ENCODE measurements at regions not wholly inside any gene's neighbourhood (a gene's known extent, or its start where the extent isn't known, plus 50 kb on each side); places are given as distances from the start of the nearest gene placed in this dataset.
"Not testable (repeated sequence)": the region's sequence is repeated elsewhere in the genome, so short reads cannot be mapped to it uniquely, and the experiment has no call there.

DNA sequence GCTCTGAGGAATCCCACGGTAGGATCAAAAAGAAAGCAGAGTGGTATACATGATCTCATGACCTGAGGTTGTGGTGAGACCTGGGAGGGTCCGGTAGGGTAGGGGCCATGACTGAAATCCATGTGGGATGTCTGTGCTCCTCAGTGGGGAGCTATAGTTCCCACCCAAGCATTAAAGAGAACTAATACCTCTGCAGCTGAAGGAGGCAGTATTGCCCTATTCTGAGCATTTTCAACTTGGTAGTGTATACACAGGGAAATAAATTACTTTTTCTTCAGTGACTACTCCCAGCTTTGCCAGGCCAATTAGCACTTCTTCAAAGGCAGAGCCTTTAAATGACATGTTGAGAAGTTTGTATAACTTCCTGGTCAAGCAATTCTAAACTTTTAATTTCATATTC, 613.8 kb downstream of the KCNH5 start:
- DNase-seq: no peak

- DNase-seq: no peak
Measured at GRCh38 chr14:62432955-62433354, 612.3 kb downstream of the KCNH5 start.

- no peak for DNase-seq
Measured at GRCh38 chr14:62436261-62436660, 609.0 kb downstream of the KCNH5 start.

- no peak for DNase-seq
Measured at GRCh38 chr14:62439210-62439609, 606.0 kb downstream of the KCNH5 start.

GRCh38 chr14:62443796-62444195, 601.5 kb downstream of the KCNH5 start:
- no peak for DNase-seq

- DNase-seq: no peak
Measured at GRCh38 chr14:62445570-62445969, 599.7 kb downstream of the KCNH5 start.

- DNase-seq: no peak
Measured at GRCh38 chr14:62451221-62451620, 594.0 kb downstream of the KCNH5 start.

DNA sequence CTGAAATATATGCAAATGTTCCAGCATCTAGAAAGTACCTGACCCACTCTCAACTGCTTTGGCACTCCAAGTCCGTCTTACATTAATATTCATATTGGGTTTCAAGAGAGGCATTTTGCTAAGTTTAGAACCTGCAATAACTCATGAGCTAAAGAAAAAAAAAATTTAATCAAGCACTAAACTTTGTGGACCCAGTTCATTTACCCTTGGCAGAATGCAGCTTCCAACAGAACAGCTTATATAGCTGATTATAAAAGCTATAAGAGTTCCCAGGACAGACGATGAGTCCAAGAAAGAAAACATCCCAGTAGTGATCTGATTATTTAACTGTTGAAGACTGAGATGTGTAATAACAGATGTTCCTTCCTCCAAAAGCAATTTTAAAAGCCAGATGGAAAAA, 592.0 kb downstream of the KCNH5 start:
- DNase-seq: no peak

DNA sequence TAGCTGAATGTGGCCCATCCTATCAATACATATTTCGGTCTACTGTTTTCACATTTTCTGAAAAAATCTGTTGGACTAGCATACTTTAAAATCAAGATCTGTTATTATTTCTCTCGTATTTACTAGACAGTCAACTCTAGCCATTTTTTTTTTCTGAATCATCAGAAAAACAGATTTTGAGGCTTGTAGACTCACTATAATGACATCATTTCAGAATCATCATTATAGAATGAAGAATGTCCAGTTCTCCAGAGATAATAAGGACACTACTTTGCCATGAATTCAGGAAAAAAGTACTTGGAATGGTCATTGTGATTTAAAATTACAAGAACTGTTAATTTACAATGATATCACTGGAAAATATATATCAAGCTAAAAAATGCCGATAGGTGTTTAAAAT, 589.8 kb downstream of the KCNH5 start:
- no peak for DNase-seq

DNA sequence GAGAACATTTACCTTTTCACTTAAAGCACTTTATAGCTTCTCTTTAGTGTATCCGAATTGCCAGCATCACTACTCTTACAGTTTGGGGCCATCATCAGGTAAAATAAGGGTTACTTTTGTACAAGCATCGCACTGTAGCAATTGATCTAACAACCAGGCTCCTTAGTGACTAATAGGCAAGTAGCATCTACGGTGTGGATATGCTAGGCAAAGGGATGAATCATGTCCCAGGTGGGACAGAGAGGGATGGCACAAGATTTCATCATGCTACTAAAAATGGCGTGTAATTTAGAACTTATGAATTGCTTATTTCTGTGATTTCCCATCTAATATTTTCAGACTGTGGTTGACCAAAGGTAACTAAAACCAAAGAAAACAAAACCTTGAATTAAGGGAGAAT, 582.3 kb downstream of the KCNH5 start:
- no peak for DNase-seq

DNA sequence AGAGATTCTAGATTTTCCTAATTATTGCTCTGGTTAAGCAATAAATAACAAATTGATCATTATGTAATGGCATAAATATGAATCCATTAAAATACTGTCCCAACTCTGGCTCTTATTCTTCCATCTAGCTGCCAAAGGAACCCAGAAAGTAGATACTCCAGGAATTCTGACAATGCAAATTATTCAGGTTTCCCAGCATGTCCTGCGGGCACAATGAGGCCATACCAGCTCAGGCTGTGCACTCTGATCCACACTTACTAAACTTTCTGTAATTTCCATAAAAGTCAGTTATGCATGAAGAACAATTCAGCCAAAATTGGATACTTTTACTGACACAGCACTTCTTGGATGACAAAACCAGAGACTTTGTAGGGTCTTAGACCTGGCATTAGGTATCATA, 576.3 kb downstream of the KCNH5 start:
- no peak for DNase-seq

GRCh38 chr14:62470935-62471334, 574.3 kb downstream of the KCNH5 start:
- no peak for DNase-seq

DNA sequence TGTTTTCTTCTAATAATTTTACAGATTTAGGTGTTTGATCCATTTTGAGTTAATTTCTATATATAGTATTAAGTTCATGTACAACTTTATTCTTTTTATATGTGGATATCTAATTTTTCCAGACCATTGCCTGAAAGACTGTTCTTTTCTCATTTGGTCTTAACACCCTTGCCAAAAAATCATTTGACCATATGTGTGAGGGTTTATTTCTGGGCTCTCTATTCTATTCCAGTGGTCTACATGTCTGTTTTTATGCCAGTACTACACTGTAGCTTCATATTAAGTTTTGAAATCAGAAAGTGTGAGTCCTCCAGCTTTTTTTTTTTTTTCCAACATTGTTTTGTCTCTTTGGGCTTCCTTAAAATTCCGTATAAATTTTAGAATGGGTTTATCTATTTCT, 554.1 kb downstream of the KCNH5 start:
- DNase-seq: no peak

DNA sequence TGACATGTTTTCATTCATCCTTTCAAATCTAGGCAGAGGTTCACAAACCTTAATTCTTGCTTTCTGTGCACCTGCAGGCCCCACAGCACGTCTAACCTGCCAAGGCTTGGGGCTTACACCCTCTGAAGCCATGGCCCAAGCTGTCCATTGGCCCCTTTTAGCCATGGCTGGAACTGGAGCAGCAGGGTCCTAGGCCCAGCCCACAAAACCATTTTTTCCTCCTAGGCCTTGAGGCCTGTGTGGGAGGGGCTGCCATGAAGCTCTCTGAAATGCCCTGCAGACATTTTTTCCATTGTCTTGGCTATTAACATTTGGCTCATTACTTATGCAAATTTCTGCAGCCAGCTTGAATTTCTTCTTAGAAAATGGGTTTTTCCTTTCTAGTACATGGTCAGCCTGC, 547.5 kb downstream of the KCNH5 start:
- no peak for DNase-seq

GRCh38 chr14:62501021-62501750, 544.1 kb downstream of the KCNH5 start:
- no peak for DNase-seq

- DNase-seq: no peak
Measured at GRCh38 chr14:62505045-62505444, 540.2 kb downstream of the KCNH5 start.

DNA sequence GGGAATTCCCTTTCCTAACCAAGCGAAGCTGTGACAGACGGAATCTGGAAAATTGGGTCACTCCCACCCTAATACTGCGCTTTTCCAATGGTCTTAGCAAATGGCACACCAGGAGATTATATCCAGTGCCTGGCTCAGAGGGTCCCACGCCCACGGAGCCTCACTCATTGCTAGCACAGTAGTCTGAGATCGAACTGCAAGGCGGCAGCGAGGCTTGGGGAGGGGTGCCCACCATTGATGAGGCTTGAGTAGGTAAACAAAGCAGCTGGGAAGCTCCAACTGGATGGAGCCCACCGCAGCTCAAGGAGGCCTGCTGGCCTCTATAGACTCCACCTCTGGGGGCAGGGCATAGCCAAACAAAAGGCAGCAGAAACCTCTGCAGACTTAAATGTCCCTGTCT, 523.9 kb downstream of the KCNH5 start:
- not testable (repeated sequence) for DNase-seq

DNA sequence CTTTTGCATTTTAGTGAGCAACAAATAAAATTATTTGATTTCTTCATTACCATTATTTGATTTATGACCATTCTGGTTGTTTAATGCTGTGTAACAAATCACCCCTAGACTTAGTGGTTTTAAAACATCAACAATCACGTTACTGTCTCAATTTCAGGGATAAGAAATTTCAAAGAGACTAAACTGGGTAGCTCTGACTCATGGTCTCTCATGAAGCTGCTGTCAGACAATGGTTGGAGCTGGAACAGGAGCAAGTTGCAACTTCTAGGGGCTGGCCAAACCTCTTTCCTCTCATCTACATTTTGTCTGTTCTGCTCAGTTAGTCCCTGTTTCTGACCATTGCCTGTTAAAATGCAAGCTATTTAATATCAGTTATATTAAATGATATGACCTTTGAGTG, 517.0 kb downstream of the KCNH5 start:
- no peak for DNase-seq

DNA sequence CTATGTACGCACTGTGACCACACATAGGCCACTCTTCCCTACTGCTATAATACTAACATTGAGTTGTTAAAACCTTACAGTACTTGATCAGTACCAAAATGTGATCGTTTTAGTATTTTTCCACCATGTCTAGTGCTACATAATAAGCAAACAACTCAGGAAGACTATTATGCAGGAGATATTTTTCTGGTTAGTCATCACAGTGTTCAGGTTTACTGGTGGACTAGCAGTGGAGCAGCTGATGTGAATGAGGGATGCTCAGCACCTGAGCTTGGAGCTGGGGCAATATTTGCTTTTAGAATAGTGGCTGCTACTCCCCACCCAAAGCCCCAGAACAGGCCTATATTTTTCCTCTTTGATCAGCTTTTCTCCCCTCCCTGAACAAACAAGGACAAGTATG, 513.1 kb downstream of the KCNH5 start:
- no peak for DNase-seq

GRCh38 chr14:62546862-62547474, 498.3 kb downstream of the KCNH5 start:
- DNase-seq: no peak

- DNase-seq: no peak
Measured at GRCh38 chr14:62557416-62557815, 487.8 kb downstream of the KCNH5 start.

- no peak for DNase-seq
Measured at GRCh38 chr14:62558451-62558850, 486.8 kb downstream of the KCNH5 start.

GRCh38 chr14:62585247-62585646, 460.0 kb downstream of the KCNH5 start:
- DNase-seq: no peak

DNA sequence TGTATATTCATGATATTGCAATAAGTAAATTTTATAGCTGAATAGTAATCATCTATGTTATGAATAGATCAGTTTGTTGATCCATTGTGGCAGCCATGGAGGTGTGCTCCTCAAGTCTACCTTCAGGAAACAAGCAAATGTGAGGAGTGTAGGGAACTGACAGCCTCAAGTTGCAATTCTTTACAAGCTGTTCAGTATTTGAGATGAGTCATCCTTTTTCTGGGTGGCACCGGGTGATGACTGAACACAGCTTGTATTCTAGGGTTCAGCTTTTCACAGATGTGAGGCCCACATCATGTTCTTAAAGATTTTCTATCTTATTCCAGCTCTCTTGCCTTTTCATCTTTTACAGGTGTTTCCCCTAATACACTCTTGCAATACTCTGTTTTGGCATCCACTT, 452.4 kb downstream of the KCNH5 start:
- DNase-seq: no peak

DNA sequence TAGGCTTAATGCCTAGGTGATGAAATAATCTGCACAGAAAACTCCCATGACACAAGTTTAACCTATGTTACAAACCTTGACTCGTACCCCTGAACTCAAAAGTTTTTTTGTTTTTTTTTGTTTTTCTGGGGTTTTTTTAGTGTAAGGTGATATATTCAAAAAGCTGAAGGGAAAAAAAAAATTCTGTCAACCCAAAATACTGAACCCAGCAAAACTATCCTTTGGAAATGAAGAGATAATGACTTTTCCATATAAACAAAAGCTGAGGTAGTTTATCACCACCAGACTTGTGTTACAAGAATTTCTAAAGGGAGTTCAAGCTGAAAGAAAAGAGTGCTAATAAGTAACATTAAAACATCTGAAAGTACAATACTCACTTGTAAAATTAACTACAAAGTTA, 448.1 kb downstream of the KCNH5 start:
- no peak for DNase-seq

Measured in T-helper 1 cell (primary cell).